Endothelial cell (in vitro differentiated cells): ENCODE measurements at regions not wholly inside any gene's neighbourhood (a gene's known extent, or its start where the extent isn't known, plus 50 kb on each side); places are given as distances from the start of the nearest gene placed in this dataset.

ENCODE experiments used
- DNase-seq: peaks from one replicate; pipeline ENCODE4 v3.0.0; 2021; ENCODE audit warnings: low spot score
- H3K27ac Mint-ChIP-seq: one replicate; pipeline ENCODE4 v1.8.0; 2021; ENCODE audit warnings: mixed read lengths, inconsistent platforms; ENCODE audit not compliant: unreplicated experiment
- H3K27me3 Mint-ChIP-seq: one replicate; pipeline ENCODE4 v1.8.0; 2021; ENCODE audit warnings: mild to moderate bottlenecking, moderate library complexity, mixed read lengths, inconsistent platforms; ENCODE audit not compliant: unreplicated experiment
- H3K36me3 Mint-ChIP-seq: one replicate; pipeline ENCODE4 v1.8.0; 2021; ENCODE audit warnings: mild to moderate bottlenecking, low read depth, mixed read lengths, inconsistent platforms; ENCODE audit not compliant: unreplicated experiment
- H3K4me1 Mint-ChIP-seq: one replicate; pipeline ENCODE4 v1.8.0; 2021; ENCODE audit warnings: mild to moderate bottlenecking, mixed read lengths, inconsistent platforms; ENCODE audit not compliant: unreplicated experiment
- H3K4me3 Mint-ChIP-seq: one replicate; pipeline ENCODE4 v1.8.0; 2021; ENCODE audit warnings: mild to moderate bottlenecking, mixed read lengths, inconsistent platforms; ENCODE audit not compliant: unreplicated experiment
- H3K9me3 Mint-ChIP-seq: one replicate; pipeline ENCODE4 v1.8.0; 2021; ENCODE audit warnings: mixed read lengths, inconsistent platforms; ENCODE audit not compliant: unreplicated experiment
- TF ChIP-seq, protein P1 (sequence below): fragments of 200-600 bp; sonication (generic); IDR thresholded peaks from one replicate; pipeline ENCODE4 v1.5.0; 2021; ENCODE audit warnings: antibody characterized with exemption; ENCODE audit not compliant: unreplicated experiment

GRCh38 chr4:96139251-96139929 is 299.5 kb downstream of the PDHA2 start:
- H3K27ac Mint-ChIP-seq, result no peak overlapping the region
- no peaks in the 10 kb centered on the region for H3K27me3 Mint-ChIP-seq
- H3K36me3 Mint-ChIP-seq, result no peaks in the 10 kb centered on the region
- no peak for DNase-seq
- TF ChIP-seq, protein P1, sequence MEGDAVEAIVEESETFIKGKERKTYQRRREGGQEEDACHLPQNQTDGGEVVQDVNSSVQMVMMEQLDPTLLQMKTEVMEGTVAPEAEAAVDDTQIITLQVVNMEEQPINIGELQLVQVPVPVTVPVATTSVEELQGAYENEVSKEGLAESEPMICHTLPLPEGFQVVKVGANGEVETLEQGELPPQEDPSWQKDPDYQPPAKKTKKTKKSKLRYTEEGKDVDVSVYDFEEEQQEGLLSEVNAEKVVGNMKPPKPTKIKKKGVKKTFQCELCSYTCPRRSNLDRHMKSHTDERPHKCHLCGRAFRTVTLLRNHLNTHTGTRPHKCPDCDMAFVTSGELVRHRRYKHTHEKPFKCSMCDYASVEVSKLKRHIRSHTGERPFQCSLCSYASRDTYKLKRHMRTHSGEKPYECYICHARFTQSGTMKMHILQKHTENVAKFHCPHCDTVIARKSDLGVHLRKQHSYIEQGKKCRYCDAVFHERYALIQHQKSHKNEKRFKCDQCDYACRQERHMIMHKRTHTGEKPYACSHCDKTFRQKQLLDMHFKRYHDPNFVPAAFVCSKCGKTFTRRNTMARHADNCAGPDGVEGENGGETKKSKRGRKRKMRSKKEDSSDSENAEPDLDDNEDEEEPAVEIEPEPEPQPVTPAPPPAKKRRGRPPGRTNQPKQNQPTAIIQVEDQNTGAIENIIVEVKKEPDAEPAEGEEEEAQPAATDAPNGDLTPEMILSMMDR, result no peak
- no peaks in the 10 kb centered on the region for H3K9me3 Mint-ChIP-seq
- H3K4me3 Mint-ChIP-seq, result no peak overlapping the region
- no peaks in the 10 kb centered on the region for H3K4me1 Mint-ChIP-seq

DNA sequence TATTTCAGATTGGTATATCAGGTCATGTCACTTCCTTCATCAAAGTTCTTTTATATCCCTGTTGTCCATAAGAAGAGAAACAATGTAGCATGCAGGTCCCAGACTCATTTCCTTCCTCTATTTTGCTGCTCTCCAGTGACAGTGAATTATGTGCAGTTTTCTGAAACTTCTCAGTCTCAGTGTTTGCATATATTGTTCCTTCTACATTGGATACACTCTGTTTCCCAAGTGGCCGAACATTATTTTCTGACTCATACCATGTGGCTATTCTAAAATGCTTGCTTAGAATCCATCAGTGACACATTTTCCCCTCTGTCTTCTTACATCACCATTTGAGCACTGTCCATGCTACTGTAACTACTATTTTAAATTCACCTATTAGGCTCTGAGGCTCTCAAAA is 305.7 kb downstream of the PDHA2 start:
- H3K36me3 Mint-ChIP-seq, result no peaks in the 10 kb centered on the region
- no peak overlapping the region for H3K27ac Mint-ChIP-seq
- H3K9me3 Mint-ChIP-seq, result no peaks in the 10 kb centered on the region
- peaks cover 2% of the 10 kb centered on the region for H3K27me3 Mint-ChIP-seq
- no peak overlapping the region for H3K4me3 Mint-ChIP-seq
- no peak for DNase-seq
- TF ChIP-seq, protein P1, result no peak
- H3K4me1 Mint-ChIP-seq, result no peaks in the 10 kb centered on the region

DNA sequence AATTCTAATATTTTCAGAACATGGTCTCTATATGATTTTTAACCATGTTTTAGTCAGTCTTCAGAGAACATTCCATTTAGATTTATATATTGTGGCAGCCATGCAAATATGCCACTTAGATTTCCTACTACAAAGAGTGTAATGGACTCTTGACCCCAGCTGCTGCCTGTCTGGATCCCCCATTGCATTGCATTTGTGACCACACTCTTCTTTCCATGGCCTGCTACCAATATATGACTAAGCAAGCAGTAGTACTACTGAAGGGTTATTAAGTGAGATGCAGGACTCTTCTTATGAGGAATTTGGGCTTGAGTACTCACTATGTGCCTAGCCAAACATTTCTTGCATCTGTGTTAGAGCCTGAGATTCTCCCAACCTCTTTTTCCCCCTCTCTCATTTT is 306.8 kb downstream of the PDHA2 start:
- Mint-ChIP-seq H3K4me1 (no peaks in the 10 kb centered on the region), H3K36me3 (no peaks in the 10 kb centered on the region), H3K9me3 (no peaks in the 10 kb centered on the region), H3K27ac (no peak overlapping the region), H3K4me3 (no peak overlapping the region), H3K27me3 (peaks cover 3% of the 10 kb centered on the region)
- DNase-seq, result no peak
- TF ChIP-seq, protein P1, result no peak

GRCh38 chr4:96149894-96150293 is 310.0 kb downstream of the PDHA2 start:
- TF ChIP-seq, protein P1, result no peak
- no peak for DNase-seq
- Mint-ChIP-seq H3K4me3 (no peak overlapping the region), H3K9me3 (no peaks in the 10 kb centered on the region), H3K36me3 (no peaks in the 10 kb centered on the region), H3K27me3 (peaks cover 1% of the 10 kb centered on the region), H3K4me1 (no peaks in the 10 kb centered on the region), H3K27ac (no peak overlapping the region)

DNA sequence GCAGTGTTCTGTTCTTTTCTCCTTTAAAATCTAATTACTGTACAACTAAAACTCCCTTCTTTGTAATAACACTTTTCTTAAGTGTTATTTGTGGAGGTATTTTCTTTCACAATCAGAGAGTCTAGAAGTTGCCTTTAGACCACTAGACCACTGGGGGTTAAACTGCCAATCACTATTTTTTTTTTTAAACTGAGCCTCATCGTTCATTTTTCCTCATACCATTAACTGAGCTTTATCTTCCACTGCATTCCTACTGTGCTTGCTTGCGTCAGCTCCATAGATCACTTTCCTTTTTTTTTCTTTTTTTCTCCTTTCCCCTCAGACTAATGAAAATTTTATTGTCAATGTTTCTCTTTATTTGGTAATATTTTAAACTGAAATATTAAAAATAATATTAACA is 310.6 kb downstream of the PDHA2 start:
- no peaks in the 10 kb centered on the region for H3K9me3 Mint-ChIP-seq

More for the DNA sequence above, 310.6 kb downstream of the PDHA2 start:
- no peak for DNase-seq
- Mint-ChIP-seq H3K4me3 (no peak overlapping the region), H3K27ac (no peak overlapping the region), H3K36me3 (no peaks in the 10 kb centered on the region), H3K4me1 (no peaks in the 10 kb centered on the region), H3K27me3 (peaks cover 1% of the 10 kb centered on the region)
- TF ChIP-seq, protein P1, result no peak
